ENCODE measurements at regions not wholly inside any gene's neighbourhood (a gene's known extent, or its start where the extent isn't known, plus 50 kb on each side); places are given as distances from the start of the nearest gene placed in this dataset.

- TF ChIP-seq EZH2 (IDR thresholded peaks at IDR 0.05) (no peak), POLR2AphosphoS5 (IDR thresholded peaks at IDR 0.05; ENCODE audit: borderline replicate concordance, low read depth, low read length) (no peak)
Observed at GRCh38 chr2:107511970-107512789, 314.5 kb upstream of the RGPD4 start.
